HG03025 (cell line): ENCODE measurements at regions not wholly inside any gene's neighbourhood (a gene's known extent, or its start where the extent isn't known, plus 50 kb on each side); places are given as distances from the start of the nearest gene placed in this dataset.

ENCODE experiments used
- ATAC-seq: cut with Tn5 transposase; IDR thresholded peaks from one replicate; pipeline ENCODE4 v1.9.1; 2021; ENCODE audit warnings: mild to moderate bottlenecking, moderate library complexity; ENCODE audit not compliant: unreplicated experiment, low FRiP score

GRCh38 chr4:67052814-67053675 lies 492.3 kb downstream of the CENPC start:
- ATAC-seq = no peak

GRCh38 chr4:67051000-67051789 lies 494.1 kb downstream of the CENPC start:
- ATAC-seq = no peak

- no peak for ATAC-seq
Measured at GRCh38 chr4:67049446-67049845, 495.9 kb downstream of the CENPC start.

- ATAC-seq = no peak
Measured at GRCh38 chr4:67048530-67048929, 496.8 kb downstream of the CENPC start.

- ATAC-seq = no peak
Measured at GRCh38 chr4:67040315-67040714, 505.0 kb downstream of the CENPC start.

GRCh38 chr4:67038228-67038566 lies 507.1 kb downstream of the CENPC start:
- ATAC-seq = no peak

- no peak for ATAC-seq
Measured at GRCh38 chr4:67037504-67038227, 507.6 kb downstream of the CENPC start.

- ATAC-seq = no peak
Measured at GRCh38 chr4:67036791-67037190, 508.5 kb downstream of the CENPC start.

- no peak for ATAC-seq
Measured at GRCh38 chr4:67035986-67036385, 509.3 kb downstream of the CENPC start.

GRCh38 chr4:67035501-67035900 lies 509.8 kb downstream of the CENPC start:
- no peak for ATAC-seq

- no peak for ATAC-seq
Measured at GRCh38 chr4:67030636-67031035, 514.7 kb downstream of the CENPC start.

- ATAC-seq = no peak
Measured at GRCh38 chr4:67020438-67020797, 524.9 kb downstream of the CENPC start.

GRCh38 chr4:67019686-67020437 lies 525.4 kb downstream of the CENPC start:
- ATAC-seq = no peak

- no peak for ATAC-seq
Measured at GRCh38 chr4:67014592-67014991, 530.7 kb downstream of the CENPC start.

- ATAC-seq = no peak
Measured at GRCh38 chr4:67006791-67007190, 538.5 kb downstream of the CENPC start.

GRCh38 chr4:66991521-66991920 lies 553.8 kb downstream of the CENPC start:
- ATAC-seq = no peak

GRCh38 chr4:66974665-66975064 lies 570.6 kb downstream of the CENPC start:
- no peak for ATAC-seq

- no peak for ATAC-seq
Measured at GRCh38 chr4:66972087-66972486, 573.2 kb downstream of the CENPC start.

- ATAC-seq = no peak
Measured at GRCh38 chr4:66964467-66964866, 580.8 kb downstream of the CENPC start.

GRCh38 chr4:66963084-66963483 lies 582.2 kb downstream of the CENPC start:
- no peak for ATAC-seq

GRCh38 chr4:66959207-66959606 lies 586.1 kb downstream of the CENPC start:
- ATAC-seq = no peak
